H1 (cell line): ENCODE measurements at regions not wholly inside any gene's neighbourhood (a gene's known extent, or its start where the extent isn't known, plus 50 kb on each side); places are given as distances from the start of the nearest gene placed in this dataset.

Experiments
- CTCF ChIA-PET: fragments of 300-600 bp; sonication (Branson Sonifier 250); formaldehyde crosslinking; loops from one replicate; lab custom pipeline; 2021; ENCODE audit not compliant: partially characterized antibody; lab: Charles Lee
- POLR2A ChIA-PET: fragments of 300-600 bp; sonication (Branson Sonifier 250); formaldehyde crosslinking; loops from one replicate; lab custom pipeline; 2021; ENCODE audit warnings: inconsistent platforms; ENCODE audit not compliant: partially characterized antibody; lab: Charles Lee
- DNase-seq, 2 experiments: peaks; one replicate each; pipeline versions ENCODE4 v3.0.0 to v3.0.0-alpha.2; 2010 to 2022; ENCODE audit warnings: low spot score in 2 of 2, low read depth in 1 of 2, mixed read lengths in 1 of 2
- FAIRE-seq: peaks from 2 replicates; lab custom pipeline; 2011; peaks lifted over from hg19 to GRCh38; lab: Jason Lieb, UNC
- H2AFZ ChIP-seq: 2 replicates; pipeline ENCODE4 v1.8.1; 2012; ENCODE audit warnings: low read length, inconsistent platforms
- H2AK5ac ChIP-seq: 2 replicates; pipeline ENCODE4 v1.6.1; 2013; ENCODE audit warnings: low read depth, low read length
- H2BK120ac ChIP-seq: replicated peaks from 2 replicates; pipeline ENCODE3; 2013; ENCODE audit warnings: low read depth, low read length, inconsistent platforms
- H2BK12ac ChIP-seq: 2 replicates; pipeline ENCODE4 v1.6.1; 2013; ENCODE audit warnings: low read depth, low read length
- H2BK15ac ChIP-seq: 2 replicates; pipeline ENCODE4 v1.6.1; 2013; ENCODE audit warnings: low read length
- H2BK20ac ChIP-seq: 2 replicates; pipeline ENCODE4 v1.6.1; 2013; ENCODE audit warnings: low read length
- H2BK5ac ChIP-seq: 2 replicates; pipeline ENCODE4 v1.6.1; 2013; ENCODE audit warnings: low read depth, low read length
- H3K14ac ChIP-seq: 2 replicates; pipeline ENCODE4 v1.6.1; 2013; ENCODE audit warnings: inconsistent platforms; ENCODE audit not compliant: insufficient read length
- H3K18ac ChIP-seq: 2 replicates; pipeline ENCODE4 v1.6.1; 2013; ENCODE audit warnings: low read length; ENCODE audit errors: extremely low read depth
- H3K23ac ChIP-seq: 2 replicates; pipeline ENCODE4 v1.6.1; 2013; ENCODE audit warnings: inconsistent platforms; ENCODE audit not compliant: insufficient read length
- H3K23me2 ChIP-seq: 2 replicates; pipeline ENCODE4 v1.6.1; 2013; ENCODE audit warnings: low read depth, low read length
- H3K27ac ChIP-seq: 2 replicates; pipeline ENCODE4 v1.6.1; 2011; ENCODE audit warnings: low read depth, low read length, inconsistent platforms
- H3K27me3 ChIP-seq, 4 experiments: replicated peaks in 1 of 4; 1 replicate in 1 of 4; 2 replicates in 3 of 4; pipeline versions ENCODE4 v1.6.1 to v1.8.1; 2011 to 2013; ENCODE audit warnings: low read length in 3 of 4, mild to moderate bottlenecking in 3 of 4, inconsistent platforms in 2 of 4, mixed read lengths in 2 of 4, moderate library complexity in 1 of 4; ENCODE audit not compliant: control insufficient read depth in 3 of 4, insufficient read depth in 3 of 4; ENCODE audit errors: extremely low read depth in 1 of 4
- H3K36me3 ChIP-seq, 4 experiments: 2 replicates each; pipeline versions ENCODE4 v1.6.1 to v1.8.1; 2011 to 2013; ENCODE audit warnings: mild to moderate bottlenecking in 4 of 4, low read length in 3 of 4, moderate library complexity in 2 of 4, control low read depth in 1 of 4, inconsistent platforms in 1 of 4; ENCODE audit not compliant: insufficient read depth in 4 of 4, control insufficient read depth in 2 of 4
- H3K4ac ChIP-seq: replicated peaks from 2 replicates; pipeline ENCODE3; 2013; ENCODE audit warnings: low read length, low read depth, mixed read lengths, inconsistent platforms; ENCODE audit not compliant: insufficient read length
- H3K4me1 ChIP-seq, 4 experiments: replicated peaks in 1 of 4; 1 replicate in 1 of 4; 2 replicates in 3 of 4; pipeline versions ENCODE4 v1.6.1 to v1.8.1; 2011 to 2013; ENCODE audit warnings: low read length in 3 of 4, inconsistent platforms in 2 of 4, mixed read lengths in 1 of 4; ENCODE audit not compliant: insufficient read depth in 4 of 4, control insufficient read depth in 3 of 4
- H3K4me2 ChIP-seq, 2 experiments: 2 replicates each; pipeline versions ENCODE4 v1.6.1 to v1.8.1; 2011 to 2013; ENCODE audit warnings: low read depth in 2 of 2, low read length in 2 of 2, control low read depth in 1 of 2, inconsistent platforms in 1 of 2, mild to moderate bottlenecking in 1 of 2; ENCODE audit not compliant: insufficient read depth in 1 of 2
- H3K4me3 ChIP-seq, 4 experiments: fragments of 200-600, 300-600 bp in 1 of 4; sonication (generic), shearing (Covaris generic), sonication (Bioruptor Twin) in 1 of 4; 2 replicates each; pipeline versions ENCODE4 v1.5.1 to v1.8.1; 2011 to 2016; ENCODE audit warnings: low read length in 4 of 4, low read depth in 3 of 4, control low read depth in 2 of 4, inconsistent platforms in 2 of 4, mild to moderate bottlenecking in 2 of 4, mixed read lengths in 1 of 4, moderate library complexity in 1 of 4; ENCODE audit not compliant: insufficient read depth in 2 of 4; ENCODE audit errors: extremely low read depth in 1 of 4
- H3K56ac ChIP-seq: replicated peaks from 2 replicates; pipeline ENCODE3; 2013; ENCODE audit warnings: low read depth, mild to moderate bottlenecking, mixed read lengths, low read length, inconsistent platforms; ENCODE audit not compliant: insufficient read length
- H3K79me1 ChIP-seq: 2 replicates; pipeline ENCODE4 v1.6.1; 2013; ENCODE audit warnings: low read depth, low read length, control low read depth
- H3K79me2 ChIP-seq, 2 experiments: 2 replicates each; pipeline versions ENCODE4 v1.6.1 to v1.8.1; 2012 to 2013; ENCODE audit warnings: low read length in 2 of 2, mild to moderate bottlenecking in 2 of 2, inconsistent platforms in 1 of 2; ENCODE audit not compliant: insufficient read depth in 2 of 2, control insufficient read depth in 1 of 2
- H3K9ac ChIP-seq, 4 experiments: replicated peaks in 1 of 4; 1 replicate in 1 of 4; 2 replicates in 3 of 4; pipeline versions ENCODE4 v1.6.1 to v1.8.1; 2011 to 2013; ENCODE audit warnings: low read depth in 3 of 4, low read length in 3 of 4, control low read depth in 2 of 4, mild to moderate bottlenecking in 2 of 4, moderate library complexity in 2 of 4, inconsistent platforms in 1 of 4; ENCODE audit errors: extremely low read depth in 1 of 4
- H3K9me3 ChIP-seq, 2 experiments: 2 replicates each; pipeline versions ENCODE4 v1.6.1 to v1.8.1; 2012 to 2013; ENCODE audit warnings: mild to moderate bottlenecking in 2 of 2, moderate library complexity in 2 of 2, control low read depth in 1 of 2, inconsistent platforms in 1 of 2, low read depth in 1 of 2, low read length in 1 of 2, mixed read lengths in 1 of 2; ENCODE audit not compliant: insufficient read depth in 2 of 2
- H4K20me1 ChIP-seq, 2 experiments: replicated peaks in 1 of 2; 2 replicates each; pipeline versions ENCODE3 to v1.8.1; 2011 to 2013; ENCODE audit warnings: inconsistent platforms in 2 of 2, low read length in 2 of 2, mild to moderate bottlenecking in 1 of 2; ENCODE audit not compliant: insufficient read depth in 2 of 2, control insufficient read depth in 1 of 2
- H4K5ac ChIP-seq: 2 replicates; pipeline ENCODE4 v1.6.1; 2013; ENCODE audit warnings: low read length, low read depth, mixed read lengths, inconsistent platforms; ENCODE audit not compliant: insufficient read length
- H4K8ac ChIP-seq: 2 replicates; pipeline ENCODE4 v1.8.0; 2013; ENCODE audit warnings: mild to moderate bottlenecking, moderate library complexity, low read length, inconsistent platforms; ENCODE audit not compliant: insufficient read depth; ENCODE audit errors: extremely low read depth
- H4K91ac ChIP-seq: replicated peaks from 2 replicates; pipeline ENCODE3; 2013; ENCODE audit warnings: low read length, mixed read lengths, inconsistent platforms; ENCODE audit not compliant: insufficient read length
- CBX5 ChIP-seq: fragments of 300-800, 300-1000 bp; sonication (generic); IDR thresholded peaks from 2 replicates; pipeline ENCODE4 v1.7.1; 2016; ENCODE audit warnings: antibody characterized with exemption, low read length, low read depth
- CBX8 ChIP-seq: fragments of 300-800, 300-1000 bp; sonication (generic); IDR thresholded peaks from 2 replicates; pipeline ENCODE4 v1.7.1; 2016; ENCODE audit warnings: low read depth, low read length, borderline replicate concordance
- RBBP5 ChIP-seq: IDR thresholded peaks from 2 replicates; pipeline ENCODE4 v1.7.1; 2012; ENCODE audit warnings: low read depth, mild to moderate bottlenecking, inconsistent platforms, low read length, moderate library complexity, borderline replicate concordance
- SAP30 ChIP-seq: fragments of 300-600 bp; sonication (generic); IDR thresholded peaks from 2 replicates; pipeline ENCODE4 v1.7.1; 2012; ENCODE audit warnings: low read length, moderate library complexity, mild to moderate bottlenecking, inconsistent platforms; ENCODE audit not compliant: insufficient read depth, insufficient replicate concordance
- YY1 ChIP-seq: IDR thresholded peaks from 2 replicates; pipeline ENCODE4 v1.6.1; 2011; ENCODE audit warnings: low read depth, mild to moderate bottlenecking, low read length
- ZNF274 ChIP-seq: IDR thresholded peaks from 2 replicates; pipeline ENCODE4 v1.7.0; 2012; ENCODE audit warnings: low read length, borderline replicate concordance; ENCODE audit errors: extremely low read depth
- WGBS, 2 experiments: shearing (Covaris generic) in 1 of 2; methylation state at CpG; one replicate each; pipeline versions ENCODE4 v1.1.6 to v1.1.7; 2013 to 2015; ENCODE audit warnings: low lambda C conversion rate in 2 of 2, mixed read lengths in 2 of 2, inconsistent platforms in 1 of 2, low coverage in 1 of 2, missing lambda C conversion rate in 1 of 2; ENCODE audit not compliant: insufficient replicate concordance in 2 of 2, insufficient coverage in 1 of 2, insufficient read length in 1 of 2; ENCODE audit errors: extremely low coverage in 1 of 2, missing lambda C conversion rate in 1 of 2; 5-methylcytosine and 5-hydroxymethylcytosine counted together

GRCh38 chr14:85217412-85217811 lies 312.5 kb upstream of the FLRT2 start:
- Histone ChIP-seq H3K79me1 (no peaks in the 10 kb centered on the region), H2BK120ac (no peak overlapping the region), H4K20me1 (no peaks in the 10 kb centered on the region), H3K23ac (no peak overlapping the region), H3K14ac (no peak overlapping the region), H2BK12ac (no peak overlapping the region), H3K4me1 (peaks cover 0 to 10% (median under 1%) of the 10 kb centered on the region in 4 experiments; a peak in 1 of 7 replicates), H2BK15ac (no peak overlapping the region), H2AK5ac (no peak overlapping the region), H3K36me3 (no peaks in the 10 kb centered on the region), H3K4me3 (no peak overlapping the region), H2BK5ac (no peak overlapping the region), H3K4me2 (no peak overlapping the region), H2AFZ (no peak overlapping the region), H4K8ac (no peak overlapping the region), H3K27ac (no peak overlapping the region), H4K91ac (no peak overlapping the region), H3K56ac (no peak overlapping the region), H3K27me3 (no peaks in the 10 kb centered on the region; a peak in 1 of 7 replicates), H2BK20ac (no peak overlapping the region), H3K9me3 (no peaks in the 10 kb centered on the region), H4K5ac (no peak overlapping the region), H3K79me2 (no peaks in the 10 kb centered on the region), H3K9ac (no peak overlapping the region), H3K23me2 (no peaks in the 10 kb centered on the region; the same call in 1 of the 2 replicates), H3K4ac (no peak overlapping the region), H3K18ac (no peak overlapping the region)
- POLR2A ChIA-PET: no interaction called here
- WGBS, 2 experiments: 76% methylated on average over 1 of the region's 1 CpG; no CpG with 5 or more reads in 1 of the 2 experiments
- no peak for DNase-seq
- no peak for TF ChIP-seq CBX8
- no peak for TF ChIP-seq YY1
- TF ChIP-seq SAP30: no peak
- TF ChIP-seq CBX5: no peak
- TF ChIP-seq RBBP5: no peak
- TF ChIP-seq ZNF274: no peak
- CTCF ChIA-PET: interaction anchor here (0.7 to 0.9 kb wide), 2 partner anchors 9 to 21 kb away, joined by 3 to 4 read pairs; no protein-coding TSS in a partner anchor
- no peak for FAIRE-seq
